Left lung (tissue), 4 donors: ENCODE measurements at regions not wholly inside any gene's neighbourhood (a gene's known extent, or its start where the extent isn't known, plus 50 kb on each side); places are given as distances from the start of the nearest gene placed in this dataset.

Experiments
- ATAC-seq: fragments of 200-7000 bp; cut with Tn5 transposase; one replicate; pipeline ENCODE4 v1.9.1; 2020; ENCODE audit warnings: moderate library complexity
- DNase-seq, 4 donors: peaks; one replicate each; pipeline ENCODE4 v3.0.0-alpha.2; 2013 to 2020
- H3K27ac ChIP-seq, 2 donors: fragments of 200-600 bp; sonication (generic) in 1 of 2; one replicate each; pipeline versions ENCODE4 v1.5.0 to v1.8.0; 2020 to 2021
- H3K27me3 ChIP-seq, 2 donors: fragments of 200-600 bp; sonication (generic) in 1 of 2; one replicate each; pipeline versions ENCODE4 v1.5.0 to v1.8.0; 2020 to 2021
- H3K36me3 ChIP-seq, 2 donors: fragments of 200-600 bp; sonication (generic) in 1 of 2; one replicate each; pipeline versions ENCODE4 v1.5.0 to v1.8.0; 2020 to 2021
- H3K4me1 ChIP-seq, 2 donors: fragments of 200-600 bp; one replicate each; pipeline ENCODE4 v1.8.0; 2021
- H3K4me3 ChIP-seq, 2 donors: fragments of 200-600 bp; sonication (generic) in 1 of 2; one replicate each; pipeline versions ENCODE4 v1.5.0 to v1.8.0; 2020 to 2021; ENCODE audit warnings: mild to moderate bottlenecking in 1 of 2
- H3K9me3 ChIP-seq, 2 donors: fragments of 200-600 bp; sonication (generic) in 1 of 2; one replicate each; pipeline versions ENCODE4 v1.5.0 to v1.8.0; 2020 to 2021
- CTCF ChIP-seq, 2 donors: fragments of 200-600 bp; sonication (generic) in 1 of 2; IDR thresholded peaks; one replicate each; pipeline versions ENCODE4 v1.5.0 to v1.8.0; 2021; ENCODE audit warnings: antibody characterized with exemption in 2 of 2
- intact Hi-C, 2 donors: fragments of 100-400 bp; cut with DNase I; formaldehyde crosslinking; loops; one replicate each; pipeline versions ENCODE4 v1.11.2 to v1.14.2; 2022
- donor health status: DM: no; HTN: yes; CAD: no.
- donor health status: DM: no; HTN: no; CAD: no.

GRCh38 chr2:34115076-34115475 lies 516.0 kb upstream of the FAM98A start:
- intact Hi-C loops = no loop called here
- H3K4me1 ChIP-seq = no peaks in the 10 kb centered on the region
- H3K27ac ChIP-seq = no peak overlapping the region
- no peak for DNase-seq
- no peaks in the 10 kb centered on the region for H3K27me3 ChIP-seq
- H3K4me3 ChIP-seq = no peak overlapping the region
- ATAC-seq = no peak
- no peak for TF ChIP-seq CTCF (IDR thresholded peaks at IDR 0.05)
- H3K36me3 ChIP-seq = no peaks in the 10 kb centered on the region
- no peaks in the 10 kb centered on the region for H3K9me3 ChIP-seq

- no peak for DNase-seq
- Histone ChIP-seq H3K27me3 (no peaks in the 10 kb centered on the region), H3K27ac (no peak overlapping the region), H3K36me3 (no peaks in the 10 kb centered on the region), H3K4me3 (no peak overlapping the region), H3K4me1 (no peaks in the 10 kb centered on the region), H3K9me3 (no peaks in the 10 kb centered on the region)
- no peak for ATAC-seq
- no peak for TF ChIP-seq CTCF (IDR thresholded peaks at IDR 0.05)
- intact Hi-C loops = no loop called here
These were observed 513.1 kb upstream of the FAM98A start for GRCh38 chr2:34112161-34112560.

- H3K36me3 ChIP-seq = no peaks in the 10 kb centered on the region
- DNase-seq = no peak
- TF ChIP-seq CTCF (IDR thresholded peaks at IDR 0.05) = no peak
- H3K27me3 ChIP-seq = no peaks in the 10 kb centered on the region
- H3K4me3 ChIP-seq = no peak overlapping the region
- no peak for ATAC-seq
- no peaks in the 10 kb centered on the region for H3K9me3 ChIP-seq
- intact Hi-C loops = no loop called here
- H3K27ac ChIP-seq = no peak overlapping the region
- H3K4me1 ChIP-seq = no peaks in the 10 kb centered on the region
These were observed 511.3 kb upstream of the FAM98A start for GRCh38 chr2:34110392-34110791.

- DNase-seq (no peak), ATAC-seq (no peak)
- no peak overlapping the region for H3K4me3 ChIP-seq
- H3K4me1 ChIP-seq = no peaks in the 10 kb centered on the region
- H3K27ac ChIP-seq = no peak overlapping the region
- H3K9me3 ChIP-seq = no peaks in the 10 kb centered on the region
- no peaks in the 10 kb centered on the region for H3K36me3 ChIP-seq
- no peaks in the 10 kb centered on the region for H3K27me3 ChIP-seq
- intact Hi-C loops = no loop called here
- no peak for TF ChIP-seq CTCF (IDR thresholded peaks at IDR 0.05)
These were observed 508.7 kb upstream of the FAM98A start for GRCh38 chr2:34107811-34108210.

DNA sequence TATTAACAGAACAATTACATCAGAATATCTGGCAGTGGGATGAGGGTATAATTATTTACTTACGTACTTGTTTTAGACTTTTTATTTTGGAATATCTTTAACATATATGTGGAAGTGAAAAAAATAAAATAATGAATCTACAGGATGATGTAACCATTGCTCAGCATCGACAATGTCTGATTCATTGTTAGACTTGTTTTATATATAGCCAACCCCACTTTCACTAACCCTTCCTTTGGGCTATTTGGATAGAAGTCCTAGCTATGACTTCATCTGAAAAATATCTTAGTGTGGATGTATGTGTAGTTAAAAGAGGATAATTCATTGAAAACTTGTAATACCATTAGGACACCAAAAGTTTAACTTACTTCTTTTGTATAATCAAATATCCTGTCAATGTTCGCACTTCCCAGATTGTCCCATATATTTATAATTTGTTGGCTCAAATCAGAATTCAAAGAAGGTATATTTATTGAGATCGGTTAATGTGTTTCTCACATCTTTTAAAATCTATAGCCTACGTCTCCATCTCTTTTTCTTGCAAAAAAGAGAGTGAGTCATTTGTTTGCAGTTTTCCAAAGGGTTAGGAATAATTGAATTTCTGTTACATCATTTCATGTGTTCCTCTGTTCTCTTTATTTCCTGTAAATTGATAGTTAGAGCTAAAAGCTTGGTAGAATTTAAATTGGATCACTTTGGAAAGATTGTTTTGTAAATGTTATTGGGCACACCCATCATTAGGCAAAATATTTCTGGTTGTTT lies 506.1 kb upstream of the FAM98A start:
- H3K4me1 ChIP-seq = no peaks in the 10 kb centered on the region
- no peak for TF ChIP-seq CTCF (IDR thresholded peaks at IDR 0.05)
- no peaks in the 10 kb centered on the region for H3K36me3 ChIP-seq
- intact Hi-C loops = no loop called here
- no peak overlapping the region for H3K4me3 ChIP-seq
- no peak for ATAC-seq
- no peaks in the 10 kb centered on the region for H3K9me3 ChIP-seq
- no peak for DNase-seq
- H3K27me3 ChIP-seq = no peaks in the 10 kb centered on the region
- H3K27ac ChIP-seq = no peak overlapping the region
